Activated T-cell treated with anti-CD3 and anti-CD28 coated beads for 4 hours (primary cell): ENCODE measurements at regions not wholly inside any gene's neighbourhood (a gene's known extent, or its start where the extent isn't known, plus 50 kb on each side); places are given as distances from the start of the nearest gene placed in this dataset.

Experiments
- DNase-seq: peaks from one replicate; pipeline ENCODE4 v3.0.0-alpha.2; 2020

- DNase-seq = no peak
Measured at GRCh38 chr13:104779311-104779993, 1713.2 kb upstream of the SLC10A2 start.

GRCh38 chr13:104773775-104774174, 1707.6 kb upstream of the SLC10A2 start:
- no peak for DNase-seq

- no peak for DNase-seq
Measured at GRCh38 chr13:104769545-104769944, 1703.3 kb upstream of the SLC10A2 start.

- no peak for DNase-seq
Measured at GRCh38 chr13:104766319-104766718, 1700.1 kb upstream of the SLC10A2 start.

- DNase-seq = no peak
Measured at GRCh38 chr13:104764600-104764999, 1698.4 kb upstream of the SLC10A2 start.

GRCh38 chr13:104759069-104759468, 1692.9 kb upstream of the SLC10A2 start:
- DNase-seq = no peak

GRCh38 chr13:104757712-104758111, 1691.5 kb upstream of the SLC10A2 start:
- DNase-seq = no peak

GRCh38 chr13:104750377-104750776, 1684.2 kb upstream of the SLC10A2 start:
- no peak for DNase-seq

GRCh38 chr13:104740641-104741222, 1674.5 kb upstream of the SLC10A2 start:
- DNase-seq = no peak

- DNase-seq = no peak
Measured at GRCh38 chr13:104737713-104738112, 1671.5 kb upstream of the SLC10A2 start.

- DNase-seq = no peak
Measured at GRCh38 chr13:104733427-104733826, 1667.2 kb upstream of the SLC10A2 start.

GRCh38 chr13:104715111-104715510, 1648.9 kb upstream of the SLC10A2 start:
- DNase-seq = no peak

GRCh38 chr13:104705031-104705750, 1639.0 kb upstream of the SLC10A2 start:
- DNase-seq = no peak

- DNase-seq = no peak
Measured at GRCh38 chr13:104701591-104701990, 1635.4 kb upstream of the SLC10A2 start.

GRCh38 chr13:104694397-104694796, 1628.2 kb upstream of the SLC10A2 start:
- no peak for DNase-seq

- DNase-seq = no peak
Measured at GRCh38 chr13:104693126-104693525, 1626.9 kb upstream of the SLC10A2 start.

GRCh38 chr13:104691767-104692467, 1625.7 kb upstream of the SLC10A2 start:
- DNase-seq = no peak

GRCh38 chr13:104686484-104686883, 1620.3 kb upstream of the SLC10A2 start:
- DNase-seq = no peak

- no peak for DNase-seq
Measured at GRCh38 chr13:104683789-104684188, 1617.6 kb upstream of the SLC10A2 start.

- DNase-seq = no peak
Measured at GRCh38 chr13:104678161-104678560, 1611.9 kb upstream of the SLC10A2 start.

- DNase-seq = no peak
Measured at GRCh38 chr13:104671901-104672300, 1605.7 kb upstream of the SLC10A2 start.

- no peak for DNase-seq
Measured at GRCh38 chr13:104657196-104657595, 1591.0 kb upstream of the SLC10A2 start.

- no peak for DNase-seq
Measured at GRCh38 chr13:104650431-104650830, 1584.2 kb upstream of the SLC10A2 start.

- DNase-seq = no peak
Measured at GRCh38 chr13:104648291-104648690, 1582.1 kb upstream of the SLC10A2 start.
